Upper lobe of left lung (tissue), 6 donors: ENCODE measurements at regions not wholly inside any gene's neighbourhood (a gene's known extent, or its start where the extent isn't known, plus 50 kb on each side); places are given as distances from the start of the nearest gene placed in this dataset.
"Not testable (repeated sequence)": the region's sequence is repeated elsewhere in the genome, so short reads cannot be mapped to it uniquely, and the experiment has no call there.

Experiments
- ATAC-seq, 2 donors: fragments of 200-7000 bp; cut with Tn5 transposase; one replicate each; pipeline ENCODE4 v1.9.1; 2022; ENCODE audit warnings: mild to moderate bottlenecking in 2 of 2, moderate library complexity in 2 of 2; ENCODE audit not compliant: low FRiP score in 2 of 2
- DNase-seq, 2 donors: peaks; one replicate each; pipeline ENCODE4 v3.0.0-alpha.2; 2019 to 2020
- H3K27ac ChIP-seq, 4 donors: fragments of 200-600 bp; sonication (generic); one replicate each; pipeline ENCODE4 v1.5.1; 2016 to 2019
- H3K27me3 ChIP-seq, 4 donors: fragments of 200-600 bp; sonication (generic); one replicate each; pipeline ENCODE4 v1.5.1; 2017 to 2019
- H3K36me3 ChIP-seq, 4 donors: fragments of 200-600 bp; sonication (generic); one replicate each; pipeline ENCODE4 v1.5.1; 2016 to 2019
- H3K4me1 ChIP-seq, 4 donors: fragments of 200-600 bp; sonication (generic); one replicate each; pipeline ENCODE4 v1.5.1; 2018 to 2019
- H3K4me3 ChIP-seq, 4 donors: fragments of 200-600 bp; sonication (generic); one replicate each; pipeline ENCODE4 v1.5.1; 2017 to 2019; ENCODE audit warnings: mild to moderate bottlenecking in 2 of 4, moderate library complexity in 1 of 4
- H3K9me3 ChIP-seq, 4 donors: fragments of 200-600 bp; sonication (generic); one replicate each; pipeline ENCODE4 v1.5.1; 2018 to 2019
- EP300 ChIP-seq, 4 donors: sonication (generic); formaldehyde crosslinking; IDR thresholded peaks; one replicate each; pipeline ENCODE4 v1.5.1; 2017; ENCODE audit warnings: antibody characterized with exemption in 4 of 4, control low read depth in 2 of 4
- POLR2A ChIP-seq, 4 donors: fragments of 450-650 bp; IDR thresholded peaks; one replicate each; pipeline ENCODE4 v1.5.1; 2016 to 2017; ENCODE audit warnings: antibody characterized with exemption in 4 of 4, mild to moderate bottlenecking in 2 of 4
- POLR2AphosphoS5 ChIP-seq, 2 donors: sonication (generic); formaldehyde crosslinking; IDR thresholded peaks; one replicate each; pipeline ENCODE4 v1.5.1; 2017; ENCODE audit warnings: antibody characterized with exemption in 2 of 2
- WGBS, 2 donors: methylation state at CpG; one replicate each; pipeline ENCODE4 v1.1.5; 2017 to 2018; 5-methylcytosine and 5-hydroxymethylcytosine counted together
- TF ChIP-seq, protein P1 (sequence below), 6 experiments: fragments of 450-650 bp in 4 of 6; fragments of 200-600 bp in 2 of 6; sonication (generic) in 2 of 6; IDR thresholded peaks; one replicate each; pipeline ENCODE4 v1.5.1; 2016 to 2019; ENCODE audit warnings: antibody characterized with exemption in 6 of 6
- donor health status: DM: no; HTN: no; CAD: no; lungs with moderate emphysema.
- donor health status: DM: no; HTN: yes; CAD: no; lungs with severe emphysema.

DNA sequence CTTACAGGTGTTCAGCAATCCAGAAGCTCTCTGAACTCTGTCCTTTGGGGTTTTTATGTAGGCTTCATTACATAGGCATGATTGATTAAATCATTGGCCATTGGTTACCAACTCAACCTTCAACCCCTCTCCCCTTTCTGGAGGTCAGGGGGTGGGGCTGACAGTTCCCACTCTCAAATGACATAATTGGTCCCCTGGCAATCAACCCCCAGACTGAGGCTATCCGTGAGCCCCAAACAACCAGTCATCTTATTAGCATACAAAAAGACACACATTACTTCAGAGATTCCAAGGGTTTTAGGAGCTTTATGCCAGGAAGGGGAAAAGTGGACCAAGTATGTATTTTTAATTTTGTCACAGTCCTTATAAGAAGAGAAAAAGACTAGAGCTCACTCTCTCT is 92.1 kb downstream of the ZNF467 start:
- ATAC-seq (no peak), DNase-seq (no peak)
- Histone ChIP-seq H3K4me1 (no peaks in the 10 kb centered on the region), H3K36me3 (no peaks in the 10 kb centered on the region), H3K27me3 (no peaks in the 10 kb centered on the region), H3K4me3 (no peak overlapping the region), H3K9me3 (peaks cover 0 to 5% (median 0%) of the 10 kb centered on the region in 4 donors), H3K27ac (no peak overlapping the region)
- TF ChIP-seq, protein P1, sequence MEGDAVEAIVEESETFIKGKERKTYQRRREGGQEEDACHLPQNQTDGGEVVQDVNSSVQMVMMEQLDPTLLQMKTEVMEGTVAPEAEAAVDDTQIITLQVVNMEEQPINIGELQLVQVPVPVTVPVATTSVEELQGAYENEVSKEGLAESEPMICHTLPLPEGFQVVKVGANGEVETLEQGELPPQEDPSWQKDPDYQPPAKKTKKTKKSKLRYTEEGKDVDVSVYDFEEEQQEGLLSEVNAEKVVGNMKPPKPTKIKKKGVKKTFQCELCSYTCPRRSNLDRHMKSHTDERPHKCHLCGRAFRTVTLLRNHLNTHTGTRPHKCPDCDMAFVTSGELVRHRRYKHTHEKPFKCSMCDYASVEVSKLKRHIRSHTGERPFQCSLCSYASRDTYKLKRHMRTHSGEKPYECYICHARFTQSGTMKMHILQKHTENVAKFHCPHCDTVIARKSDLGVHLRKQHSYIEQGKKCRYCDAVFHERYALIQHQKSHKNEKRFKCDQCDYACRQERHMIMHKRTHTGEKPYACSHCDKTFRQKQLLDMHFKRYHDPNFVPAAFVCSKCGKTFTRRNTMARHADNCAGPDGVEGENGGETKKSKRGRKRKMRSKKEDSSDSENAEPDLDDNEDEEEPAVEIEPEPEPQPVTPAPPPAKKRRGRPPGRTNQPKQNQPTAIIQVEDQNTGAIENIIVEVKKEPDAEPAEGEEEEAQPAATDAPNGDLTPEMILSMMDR (IDR thresholded peaks at IDR 0.05): no peak
- TF ChIP-seq EP300 (IDR thresholded peaks at IDR 0.05) (no peak), POLR2A (IDR thresholded peaks at IDR 0.05) (no peak), POLR2AphosphoS5 (IDR thresholded peaks at IDR 0.05) (no peak)
- WGBS, 2 donors: 44 to 53% methylated on average over 1 of the region's 1 CpG

DNA sequence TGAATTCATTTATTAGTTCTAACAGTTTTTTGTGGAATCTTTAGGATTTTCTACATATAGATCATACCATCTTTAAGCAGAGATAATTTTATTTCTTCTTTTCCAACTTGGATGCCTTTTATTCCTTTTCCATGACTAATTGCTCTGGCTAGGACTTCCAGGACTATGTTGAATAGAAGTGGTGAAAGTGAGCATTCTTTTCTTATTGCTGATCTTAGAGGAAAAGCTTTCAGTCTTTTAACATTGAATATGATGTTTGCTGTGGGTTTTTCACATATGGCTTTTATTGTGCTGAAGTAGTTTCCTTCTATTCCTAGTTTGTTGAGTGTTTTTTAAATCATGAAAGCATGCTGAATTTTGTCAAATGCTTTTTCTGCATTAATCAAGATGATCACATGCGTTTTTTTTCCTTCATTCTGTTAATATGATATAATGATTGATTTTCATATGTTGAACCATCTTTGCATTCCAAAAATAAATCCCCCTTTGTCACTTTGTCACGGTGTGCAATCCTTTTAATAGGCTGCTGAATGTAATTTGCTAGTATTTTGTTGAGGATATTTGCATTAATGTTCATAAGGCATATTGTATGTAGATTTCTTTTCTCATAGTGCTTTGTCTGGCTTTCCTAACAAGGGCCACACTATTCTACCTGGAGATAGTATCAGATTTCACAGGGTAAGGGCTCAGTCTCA is 92.9 kb downstream of the ZNF467 start:
- Histone ChIP-seq H3K4me1 (no peaks in the 10 kb centered on the region), H3K9me3 (peaks cover 0 to 5% (median 0%) of the 10 kb centered on the region in 4 donors), H3K27ac (no peak overlapping the region), H3K27me3 (no peaks in the 10 kb centered on the region), H3K36me3 (no peaks in the 10 kb centered on the region), H3K4me3 (no peak overlapping the region)
- no peak for DNase-seq
- WGBS, 2 donors: 69 to 77% methylated on average over 2 of the region's 2 CpGs
- TF ChIP-seq EP300 (IDR thresholded peaks at IDR 0.05): no peak
- TF ChIP-seq, protein P1 (IDR thresholded peaks at IDR 0.05): no peak
- TF ChIP-seq POLR2A (IDR thresholded peaks at IDR 0.05): no peak
- TF ChIP-seq POLR2AphosphoS5 (IDR thresholded peaks at IDR 0.05): no peak
- ATAC-seq: no peak

DNA sequence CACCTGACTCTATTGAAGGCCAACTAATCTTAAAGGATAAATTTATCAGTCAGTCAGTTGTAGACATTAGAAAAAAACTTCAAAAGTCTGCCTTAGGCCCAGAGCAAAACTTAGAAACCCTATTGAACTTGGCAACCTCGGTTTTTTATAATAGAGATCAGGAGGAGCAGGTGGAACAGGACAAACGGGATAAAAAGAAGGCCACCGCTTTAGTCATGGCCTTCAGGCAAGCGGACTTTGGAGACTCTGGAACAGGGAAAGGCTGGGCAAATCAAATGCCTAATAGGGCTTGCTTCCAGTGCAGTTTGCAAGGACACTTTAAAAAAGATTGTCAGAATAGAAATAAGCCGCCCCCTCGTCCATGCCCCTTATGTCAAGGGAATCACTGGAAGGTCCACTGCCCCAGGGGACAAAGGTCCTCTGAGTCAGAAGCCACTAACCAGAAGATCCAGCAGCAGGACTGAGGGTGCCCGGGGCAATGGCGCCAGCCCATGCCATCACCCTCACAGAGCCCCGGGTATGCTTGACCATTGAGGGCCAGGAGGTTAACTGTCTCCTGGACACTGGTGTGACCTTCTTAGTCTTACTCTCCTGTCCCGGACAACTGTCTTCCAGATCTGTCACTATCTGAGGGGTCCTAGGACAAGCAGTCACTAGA is 98.5 kb downstream of the ZNF467 start:
- WGBS, 2 donors: 82 to 88% methylated on average over 7 to 10 of the region's 10 CpGs
- DNase-seq: peak in 1 of 2 donors; percentile 58
- H3K4me1 ChIP-seq, H3K9me3 ChIP-seq, H3K27ac ChIP-seq, ATAC-seq, H3K36me3 ChIP-seq, H3K27me3 ChIP-seq, H3K4me3 ChIP-seq: not testable (repeated sequence)

DNA sequence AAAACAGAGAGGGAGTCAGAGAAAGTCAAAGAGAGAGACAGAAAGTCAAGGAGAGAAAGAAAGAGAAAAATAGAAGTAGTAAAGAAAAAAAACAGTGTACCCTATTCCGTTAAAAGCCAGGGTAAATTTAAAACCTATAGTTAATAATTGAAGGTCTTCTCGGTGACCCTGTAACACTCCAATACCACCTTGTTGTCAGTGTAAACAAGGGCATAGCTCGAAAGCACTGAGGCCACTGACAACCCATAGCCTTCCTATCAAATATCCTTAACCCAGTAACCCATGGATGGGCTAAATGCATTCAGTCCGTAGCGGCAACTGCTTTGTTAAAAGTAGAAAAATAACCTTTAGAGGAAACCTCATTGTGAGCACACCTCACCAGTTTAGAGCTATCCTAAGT is 100.4 kb downstream of the ZNF467 start:
- Histone ChIP-seq H3K36me3 (no peaks in the 10 kb centered on the region), H3K4me1 (peaks cover 0 to 6% (median 0%) of the 10 kb centered on the region in 4 donors), H3K9me3 (no peaks in the 10 kb centered on the region), H3K27ac (no peak overlapping the region), H3K27me3 (no peaks in the 10 kb centered on the region), H3K4me3 (no peak overlapping the region)
- DNase-seq (no peak), ATAC-seq (no peak)
- WGBS, 2 donors: 78% methylated on average over 5 of the region's 5 CpGs
- no peak for TF ChIP-seq POLR2AphosphoS5 (IDR thresholded peaks at IDR 0.05)
- TF ChIP-seq EP300 (IDR thresholded peaks at IDR 0.05): no peak
- no peak for TF ChIP-seq POLR2A (IDR thresholded peaks at IDR 0.05)
- TF ChIP-seq, protein P1 (IDR thresholded peaks at IDR 0.05): no peak

DNA sequence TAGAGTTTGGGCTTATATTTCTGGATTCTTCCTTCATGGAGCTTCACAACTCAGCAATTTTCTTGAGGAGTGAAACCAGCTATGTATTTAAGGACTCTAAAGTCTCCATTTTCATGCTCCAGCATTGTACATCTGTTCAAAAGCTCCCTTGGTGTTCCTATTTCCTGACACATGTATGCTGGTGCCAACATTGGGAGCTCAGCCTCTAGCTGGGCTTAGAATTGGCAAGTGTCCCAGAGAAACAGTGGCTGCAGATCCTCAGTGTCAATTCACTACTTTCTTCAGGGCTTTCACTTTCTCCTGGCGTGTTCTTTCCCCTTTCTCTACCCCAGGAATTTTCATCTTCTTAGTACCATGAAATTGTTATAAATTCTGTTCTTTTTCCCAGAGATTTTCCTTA is 103.1 kb downstream of the ZNF467 start:
- ATAC-seq (no peak), DNase-seq (no peak)
- TF ChIP-seq, protein P1 (IDR thresholded peaks at IDR 0.05): no peak
- no peak for TF ChIP-seq POLR2A (IDR thresholded peaks at IDR 0.05)
- no peak for TF ChIP-seq EP300 (IDR thresholded peaks at IDR 0.05)
- TF ChIP-seq POLR2AphosphoS5 (IDR thresholded peaks at IDR 0.05): no peak
- no peaks in the 10 kb centered on the region for H3K36me3 ChIP-seq
- H3K4me3 ChIP-seq: no peak overlapping the region
- 10 to 17% methylated on average over 1 of the region's 1 CpG for WGBS, 2 donors
- H3K27me3 ChIP-seq: no peaks in the 10 kb centered on the region
- no peak overlapping the region for H3K27ac ChIP-seq
- peaks cover 0 to 6% (median 0%) of the 10 kb centered on the region in 4 donors for H3K4me1 ChIP-seq
- no peaks in the 10 kb centered on the region for H3K9me3 ChIP-seq
